Testis (tissue), 2 donors: ENCODE measurements at regions not wholly inside any gene's neighbourhood (a gene's known extent, or its start where the extent isn't known, plus 50 kb on each side); places are given as distances from the start of the nearest gene placed in this dataset.
A peak's percentile ranks its signal among the peaks of the same experiment; 100 is the strongest.
"Not testable (repeated sequence)": the region's sequence is repeated elsewhere in the genome, so short reads cannot be mapped to it uniquely, and the experiment has no call there.

Experiments used
- DNase-seq: peaks from one replicate; pipeline ENCODE4 v3.0.0-alpha.2; 2019
- H3K27ac ChIP-seq, 2 donors: fragments of 200-600 bp; sonication (generic); one replicate each; pipeline ENCODE4 v1.5.1; 2019
- H3K27me3 ChIP-seq: fragments of 200-600 bp; sonication (generic); one replicate; pipeline ENCODE4 v1.5.1; 2019
- H3K36me3 ChIP-seq: fragments of 200-600 bp; sonication (generic); one replicate; pipeline ENCODE4 v1.5.1; 2017; ENCODE audit warnings: low read depth; ENCODE audit errors: missing control alignments
- H3K4me1 ChIP-seq: fragments of 200-600 bp; sonication (generic); one replicate; pipeline ENCODE4 v1.5.1; 2019
- H3K4me3 ChIP-seq, 2 donors: fragments of 200-600 bp; sonication (generic); one replicate each; pipeline ENCODE4 v1.5.1; 2017 to 2019
- H3K9me3 ChIP-seq: fragments of 200-600 bp; sonication (generic); one replicate; pipeline ENCODE4 v1.5.1; 2017
- WGBS, 2 donors: methylation state at CpG; one replicate each; pipeline ENCODE4 v1.1.5; 2018; 5-methylcytosine and 5-hydroxymethylcytosine counted together
- intact Hi-C: fragments of 100-400 bp; cut with DNase I; formaldehyde crosslinking; loops from one replicate; pipeline ENCODE4 v1.15.1; 2023; ENCODE audit warnings: low total_unique reads

GRCh38 chr2:89130665-89131308 lies 439.3 kb downstream of the RPIA start:
- DNase-seq, H3K4me3 ChIP-seq, H3K27me3 ChIP-seq, intact Hi-C loops, H3K4me1 ChIP-seq, H3K9me3 ChIP-seq, H3K36me3 ChIP-seq, H3K27ac ChIP-seq: not testable (repeated sequence)
- 83 to 84% methylated on average over 10 of the region's 10 CpGs for WGBS, 2 donors

GRCh38 chr2:89142959-89143358 lies 451.5 kb downstream of the RPIA start:
- H3K4me1 ChIP-seq, H3K27me3 ChIP-seq, H3K36me3 ChIP-seq, H3K9me3 ChIP-seq, intact Hi-C loops, H3K27ac ChIP-seq, H3K4me3 ChIP-seq, DNase-seq: not testable (repeated sequence)
- 54 to 81% methylated on average over 5 of the region's 5 CpGs for WGBS, 2 donors

DNA sequence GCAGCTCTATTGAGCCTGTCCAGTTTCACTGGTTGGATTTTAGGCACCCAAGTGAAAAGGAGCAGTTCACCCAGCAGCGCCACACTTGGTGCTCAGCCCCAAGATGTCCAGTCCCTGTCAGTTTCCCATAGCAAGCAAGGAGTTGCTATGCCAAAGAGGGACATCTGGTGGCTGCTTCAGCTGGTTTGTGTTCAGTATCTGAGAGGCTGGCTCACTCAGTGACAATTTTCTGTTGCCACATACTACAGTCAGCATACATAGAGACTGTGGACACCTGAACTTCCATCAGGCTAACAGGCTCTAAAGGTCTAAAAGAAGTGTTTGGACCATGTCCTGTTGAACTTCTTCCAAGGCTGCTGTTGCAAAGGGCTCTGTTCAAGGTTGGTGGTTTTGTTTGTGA lies 453.9 kb downstream of the RPIA start:
- H3K27ac ChIP-seq, H3K36me3 ChIP-seq, DNase-seq, H3K4me1 ChIP-seq, H3K4me3 ChIP-seq, intact Hi-C loops, H3K27me3 ChIP-seq, H3K9me3 ChIP-seq: not testable (repeated sequence)
- 94 to 100% methylated on average over 1 of the region's 1 CpG for WGBS, 2 donors

DNA sequence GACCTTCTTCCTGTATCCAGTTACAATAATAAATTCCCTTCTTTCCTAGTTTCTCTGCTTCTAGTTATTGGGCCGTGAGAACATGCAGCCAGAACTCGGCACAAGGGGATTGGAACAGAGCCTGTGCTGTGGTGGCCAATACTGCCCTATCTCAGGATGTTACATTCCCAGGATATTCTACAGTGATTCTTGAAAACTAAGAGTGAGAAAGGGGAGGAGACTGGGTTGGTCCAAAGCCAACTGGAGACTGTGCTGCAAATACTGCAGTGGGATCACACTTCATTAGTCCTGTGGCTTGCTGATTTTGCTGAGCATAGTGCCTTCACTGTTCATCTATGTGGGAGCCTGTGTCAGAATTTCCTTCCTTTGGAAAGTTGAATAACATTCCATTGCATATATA lies 456.8 kb downstream of the RPIA start:
- H3K36me3 ChIP-seq, H3K27ac ChIP-seq, H3K4me3 ChIP-seq, H3K4me1 ChIP-seq, intact Hi-C loops, H3K9me3 ChIP-seq, H3K27me3 ChIP-seq: not testable (repeated sequence)
- WGBS, 2 donors: 25 to 27% methylated on average over 2 of the region's 2 CpGs
- DNase-seq: peak; percentile 24

- H3K4me3 ChIP-seq, H3K4me1 ChIP-seq, DNase-seq, H3K36me3 ChIP-seq, H3K27ac ChIP-seq, H3K9me3 ChIP-seq, H3K27me3 ChIP-seq, intact Hi-C loops: not testable (repeated sequence)
- 71 to 100% methylated on average over 1 of the region's 1 CpG for WGBS, 2 donors
Measured at GRCh38 chr2:89151699-89152098, 460.2 kb downstream of the RPIA start.

DNA sequence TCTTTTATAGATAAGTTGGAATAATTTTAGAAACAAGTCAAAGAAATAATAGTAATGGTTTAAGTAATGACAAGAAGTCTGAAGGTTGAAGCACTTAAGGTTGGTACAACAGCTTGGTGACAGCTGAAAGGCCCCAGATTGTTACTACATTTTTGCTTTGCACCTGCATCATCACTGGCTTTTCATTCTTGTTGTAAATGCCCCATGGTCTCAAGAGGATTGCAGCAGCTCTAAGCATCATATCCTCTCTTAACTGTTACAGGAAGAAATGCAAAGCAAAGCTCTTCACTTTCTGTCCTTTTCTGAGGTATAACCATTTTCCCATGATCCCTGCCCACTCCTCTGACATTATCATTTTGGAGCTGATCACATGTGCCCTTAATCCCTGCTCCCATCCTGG lies 461.0 kb downstream of the RPIA start:
- intact Hi-C loops, DNase-seq, H3K4me3 ChIP-seq, H3K36me3 ChIP-seq, H3K27me3 ChIP-seq, H3K27ac ChIP-seq, H3K9me3 ChIP-seq, H3K4me1 ChIP-seq: not testable (repeated sequence)

DNA sequence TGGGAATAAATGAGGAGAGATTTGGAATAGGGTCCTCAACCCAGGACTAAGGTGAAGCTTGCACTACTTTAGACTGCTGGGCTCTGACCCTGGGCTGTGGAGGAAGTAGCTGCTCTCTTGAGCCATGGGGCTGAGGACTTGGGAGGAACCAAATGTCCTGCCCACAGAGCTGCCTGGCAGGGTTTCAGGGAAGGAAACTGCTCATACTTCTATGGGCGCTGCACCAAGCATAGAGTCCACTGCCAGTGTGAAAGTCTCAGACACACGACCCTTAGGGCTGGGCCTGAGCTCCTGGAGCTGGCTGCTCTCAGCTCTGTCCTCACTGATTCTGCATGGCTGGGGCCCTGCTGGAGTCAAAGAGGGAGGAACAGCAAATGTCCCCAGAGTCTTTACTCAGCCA lies 461.7 kb downstream of the RPIA start:
- H3K9me3 ChIP-seq, intact Hi-C loops, H3K27ac ChIP-seq, H3K36me3 ChIP-seq, H3K27me3 ChIP-seq, H3K4me3 ChIP-seq, H3K4me1 ChIP-seq: not testable (repeated sequence)
- peak; percentile 25 for DNase-seq
- 23 to 25% methylated on average over 2 of the region's 2 CpGs for WGBS, 2 donors

DNA sequence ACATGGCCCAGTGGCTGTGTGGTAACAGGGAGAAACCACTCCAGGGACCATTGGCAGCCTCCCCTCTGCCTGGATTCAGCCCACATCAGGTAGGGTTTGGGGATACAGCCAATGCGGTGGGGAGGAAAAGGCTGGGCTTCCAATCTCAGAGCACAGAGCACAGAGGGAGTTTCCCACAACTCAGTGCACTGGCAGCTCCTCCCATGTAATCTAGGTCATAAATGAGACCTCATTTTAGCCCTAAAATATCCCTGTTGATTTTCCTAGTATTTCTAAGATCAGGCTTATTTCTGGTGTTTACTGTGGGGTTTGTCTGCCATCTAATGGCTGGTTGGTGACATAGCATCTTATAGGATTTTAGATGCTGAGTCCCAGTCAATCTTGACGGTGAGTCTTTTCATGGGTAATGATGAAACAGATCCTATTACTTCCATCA lies 462.8 kb downstream of the RPIA start:
- 0% methylated on average over 1 of the region's 2 CpGs; no CpG with 5 or more reads in 1 of the 2 donors for WGBS, 2 donors
- H3K9me3 ChIP-seq, H3K36me3 ChIP-seq, H3K27ac ChIP-seq, DNase-seq, H3K4me1 ChIP-seq, H3K27me3 ChIP-seq, H3K4me3 ChIP-seq, intact Hi-C loops: not testable (repeated sequence)

GRCh38 chr2:89160306-89160705 lies 468.8 kb downstream of the RPIA start:
- H3K4me3 ChIP-seq, intact Hi-C loops, H3K27me3 ChIP-seq, H3K27ac ChIP-seq, H3K9me3 ChIP-seq, H3K4me1 ChIP-seq, DNase-seq, H3K36me3 ChIP-seq: not testable (repeated sequence)
- WGBS, 2 donors: 0% methylated on average over 2 of the region's 9 CpGs; no CpG with 5 or more reads in 1 of the 2 donors

DNA sequence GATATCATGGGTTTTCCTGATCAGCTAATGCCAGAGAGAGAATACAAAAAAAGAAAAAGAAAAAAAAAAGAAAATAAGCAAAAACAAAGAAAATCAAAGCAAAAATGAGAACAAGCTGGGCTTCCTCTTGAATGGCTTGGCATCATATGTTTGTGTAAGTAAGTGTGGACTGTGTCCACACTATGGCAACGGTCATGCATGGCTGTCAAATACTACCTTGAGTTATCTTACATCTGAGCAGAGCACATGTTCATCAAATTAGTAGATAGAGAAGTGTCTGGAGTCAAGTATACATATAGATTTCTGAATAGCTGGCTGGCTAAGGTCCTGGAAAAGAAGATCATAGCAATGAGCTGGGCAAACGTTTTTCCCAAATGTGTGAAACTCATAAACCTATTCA lies 470.2 kb downstream of the RPIA start:
- H3K36me3 ChIP-seq, intact Hi-C loops, H3K27ac ChIP-seq, H3K27me3 ChIP-seq, H3K9me3 ChIP-seq, DNase-seq, H3K4me3 ChIP-seq, H3K4me1 ChIP-seq: not testable (repeated sequence)
- WGBS, 2 donors: 38 to 42% methylated on average over 2 of the region's 2 CpGs

DNA sequence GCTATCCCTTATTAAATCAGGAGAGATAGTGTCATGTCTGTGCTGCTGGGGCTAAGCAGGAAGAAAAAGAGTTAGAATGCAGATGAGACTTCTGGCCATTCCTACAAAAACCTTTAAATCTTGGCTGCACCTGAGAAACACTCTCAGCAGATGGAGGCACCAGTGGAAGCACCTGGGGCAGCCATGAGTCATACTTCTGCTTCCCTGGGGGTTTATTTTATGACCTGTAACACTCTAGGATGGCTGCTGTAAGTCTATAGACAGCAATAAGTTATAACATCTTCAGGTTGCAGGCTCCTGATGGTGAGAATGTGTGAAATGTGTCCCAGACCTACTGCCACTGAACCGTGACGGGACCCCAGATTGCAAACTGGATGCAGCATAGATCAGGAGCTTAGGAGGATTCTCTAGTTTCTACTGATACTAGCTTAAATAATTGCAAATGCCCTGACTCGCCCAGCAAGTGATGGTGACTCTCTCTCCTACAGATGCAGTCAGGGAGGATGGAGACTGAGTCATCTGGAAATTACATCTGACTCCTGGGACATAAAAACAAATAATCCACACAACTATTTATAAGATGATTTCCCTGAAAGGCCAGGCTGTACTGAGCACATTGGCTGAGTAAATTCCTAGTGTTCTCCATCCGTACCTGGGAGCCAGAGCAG lies 479.2 kb downstream of the RPIA start:
- H3K4me1 ChIP-seq, H3K9me3 ChIP-seq, H3K27ac ChIP-seq, H3K4me3 ChIP-seq, H3K27me3 ChIP-seq, H3K36me3 ChIP-seq, intact Hi-C loops, DNase-seq: not testable (repeated sequence)
- 86% methylated on average over 2 of the region's 4 CpGs; no CpG with 5 or more reads in 1 of the 2 donors for WGBS, 2 donors

GRCh38 chr2:89171174-89171519 lies 479.7 kb downstream of the RPIA start:
- WGBS, 2 donors: 36 to 43% methylated on average over 1 of the region's 1 CpG
- H3K27me3 ChIP-seq, intact Hi-C loops: not testable (repeated sequence)

More at GRCh38 chr2:89171174-89171519, 479.7 kb downstream of the RPIA start:
- not testable (repeated sequence) for DNase-seq, H3K27ac ChIP-seq, H3K4me1 ChIP-seq, H3K4me3 ChIP-seq, H3K36me3 ChIP-seq, H3K9me3 ChIP-seq
